Mesenchymal stem cell (in vitro differentiated cells and primary cell): ENCODE measurements at regions not wholly inside any gene's neighbourhood (a gene's known extent, or its start where the extent isn't known, plus 50 kb on each side); places are given as distances from the start of the nearest gene placed in this dataset.
"Not testable (repeated sequence)": the region's sequence is repeated elsewhere in the genome, so short reads cannot be mapped to it uniquely, and the experiment has no call there.

Experiments
- DNase-seq: peaks from one replicate; pipeline ENCODE4 v3.0.0-alpha.2; 2013
- H2AFZ ChIP-seq: one replicate; pipeline ENCODE4 v1.6.1; 2013; ENCODE audit warnings: low read depth, mild to moderate bottlenecking, control low read depth, inconsistent platforms, low read length, moderate library complexity
- H2AK5ac ChIP-seq: 2 replicates; pipeline ENCODE4 v1.6.1; 2013; ENCODE audit warnings: low read length, moderate library complexity, mild to moderate bottlenecking, inconsistent platforms; ENCODE audit not compliant: severe bottlenecking
- H2BK120ac ChIP-seq: one replicate; pipeline ENCODE4 v1.6.1; 2013; ENCODE audit warnings: low read depth, mild to moderate bottlenecking, inconsistent platforms, low read length, moderate library complexity
- H2BK12ac ChIP-seq, 2 experiments: one replicate each; pipeline ENCODE4 v1.6.1; 2013; ENCODE audit warnings: inconsistent platforms in 2 of 2, low read length in 2 of 2, mild to moderate bottlenecking in 2 of 2, moderate library complexity in 2 of 2, control low read depth in 1 of 2
- H2BK15ac ChIP-seq: one replicate; pipeline ENCODE4 v1.6.1; 2013; ENCODE audit warnings: mild to moderate bottlenecking, low read depth, inconsistent platforms; ENCODE audit not compliant: poor library complexity, severe bottlenecking
- H2BK5ac ChIP-seq: 2 replicates; pipeline ENCODE4 v1.6.1; 2013; ENCODE audit warnings: low read depth, mild to moderate bottlenecking, low read length, control low read depth, inconsistent platforms; ENCODE audit not compliant: poor library complexity, severe bottlenecking
- H3K14ac ChIP-seq, 2 experiments: one replicate each; pipeline ENCODE4 v1.6.1; 2013; ENCODE audit warnings: inconsistent platforms in 2 of 2, low read length in 2 of 2, control low read depth in 1 of 2, mild to moderate bottlenecking in 1 of 2, moderate library complexity in 1 of 2
- H3K18ac ChIP-seq, 2 experiments: one replicate each; pipeline ENCODE4 v1.6.1; 2013; ENCODE audit warnings: inconsistent platforms in 2 of 2, low read length in 2 of 2, control low read depth in 1 of 2, low read depth in 1 of 2, mild to moderate bottlenecking in 1 of 2
- H3K23ac ChIP-seq, 2 experiments: one replicate each; pipeline ENCODE4 v1.6.1; 2013; ENCODE audit warnings: inconsistent platforms in 2 of 2, low read length in 2 of 2, mild to moderate bottlenecking in 2 of 2, moderate library complexity in 2 of 2, control low read depth in 1 of 2
- H3K27ac ChIP-seq: 2 replicates; pipeline ENCODE4 v1.5.1; 2013; ENCODE audit warnings: mild to moderate bottlenecking, moderate library complexity, low read length, control low read depth, inconsistent platforms; ENCODE audit not compliant: poor library complexity, severe bottlenecking
- H3K27me3 ChIP-seq, 2 experiments: 2 replicates each; pipeline versions ENCODE4 v1.6.1 to v1.7.0; 2013; ENCODE audit warnings: low read length in 2 of 2, mild to moderate bottlenecking in 2 of 2, moderate library complexity in 2 of 2, control low read depth in 1 of 2, inconsistent platforms in 1 of 2; ENCODE audit not compliant: control insufficient read depth in 1 of 2, insufficient read depth in 1 of 2
- H3K36me3 ChIP-seq, 2 experiments: 2 replicates each; pipeline versions ENCODE4 v1.6.1 to v1.7.0; 2013; ENCODE audit warnings: low read length in 2 of 2, control low read depth in 1 of 2, inconsistent platforms in 1 of 2, low read depth in 1 of 2, mild to moderate bottlenecking in 1 of 2; ENCODE audit not compliant: insufficient read depth in 2 of 2, control insufficient read depth in 1 of 2
- H3K4ac ChIP-seq, 2 experiments: one replicate each; pipeline ENCODE4 v1.6.1; 2013; ENCODE audit warnings: inconsistent platforms in 2 of 2, low read length in 2 of 2, mild to moderate bottlenecking in 2 of 2, moderate library complexity in 2 of 2, control low read depth in 1 of 2, low read depth in 1 of 2
- H3K4me1 ChIP-seq: 2 replicates; pipeline ENCODE4 v1.6.1; 2013; ENCODE audit warnings: low read depth, low read length, control low read depth; ENCODE audit not compliant: control insufficient read depth, insufficient read depth
- H3K4me2 ChIP-seq: 2 replicates; pipeline ENCODE4 v1.6.1; 2013; ENCODE audit warnings: low read length, mild to moderate bottlenecking, inconsistent platforms; ENCODE audit not compliant: poor library complexity, severe bottlenecking
- H3K4me3 ChIP-seq, 2 experiments: 2 replicates each; pipeline versions ENCODE4 v1.5.1 to v1.7.0; 2013; ENCODE audit warnings: low read length in 2 of 2, mild to moderate bottlenecking in 2 of 2, control low read depth in 1 of 2, low read depth in 1 of 2; ENCODE audit not compliant: insufficient read depth in 1 of 2
- H3K79me1 ChIP-seq: replicated peaks from 2 replicates; pipeline ENCODE4 v1.6.1; 2013; ENCODE audit warnings: mild to moderate bottlenecking, control low read depth, low read length, inconsistent platforms; ENCODE audit not compliant: poor library complexity, severe bottlenecking
- H3K9ac ChIP-seq: 2 replicates; pipeline ENCODE4 v1.7.0; 2013; ENCODE audit warnings: mild to moderate bottlenecking, low read length, moderate library complexity
- H3K9me3 ChIP-seq: 2 replicates; pipeline ENCODE4 v1.7.0; 2013; ENCODE audit warnings: mild to moderate bottlenecking, low read length; ENCODE audit not compliant: control insufficient read depth
- H4K8ac ChIP-seq: one replicate; pipeline ENCODE4 v1.6.1; 2013; ENCODE audit warnings: inconsistent platforms, mild to moderate bottlenecking, low read length, moderate library complexity
- H4K91ac ChIP-seq: one replicate; pipeline ENCODE4 v1.6.1; 2013; ENCODE audit warnings: mild to moderate bottlenecking, low read length, inconsistent platforms
- WGBS: methylation state at CpG from one replicate; pipeline ENCODE4 v1.1.7; 2013; ENCODE audit warnings: mixed read lengths; 5-methylcytosine and 5-hydroxymethylcytosine counted together

- Histone ChIP-seq H2BK5ac (no peak overlapping the region), H2AK5ac (no peak overlapping the region), H2AFZ (no peak overlapping the region), H3K27ac (no peak overlapping the region), H3K18ac (no peak overlapping the region), H4K91ac (no peak overlapping the region), H3K4ac (no peak overlapping the region), H3K36me3 (no peaks in the 10 kb centered on the region), H3K27me3 (no peaks in the 10 kb centered on the region), H2BK12ac (no peak overlapping the region), H3K9ac (no peak overlapping the region), H3K23ac (no peak overlapping the region), H2BK15ac (no peak overlapping the region), H3K4me2 (no peak overlapping the region), H3K79me1 (no peaks in the 10 kb centered on the region), H3K14ac (no peak overlapping the region), H4K8ac (no peak overlapping the region), H3K9me3 (no peaks in the 10 kb centered on the region), H3K4me1 (no peaks in the 10 kb centered on the region), H3K4me3 (no peak overlapping the region), H2BK120ac (no peak overlapping the region)
- WGBS = 69% methylated on average over 4 of the region's 5 CpGs
- DNase-seq = no peak
Observed at GRCh38 chr7:49099587-49100326, 175.4 kb downstream of the CDC14C start.

GRCh38 chr7:49100908-49101740 lies 176.8 kb downstream of the CDC14C start:
- H2BK120ac ChIP-seq, H4K91ac ChIP-seq, H3K36me3 ChIP-seq, H3K4me2 ChIP-seq, H3K23ac ChIP-seq, H3K27ac ChIP-seq, H3K27me3 ChIP-seq, H2AK5ac ChIP-seq, DNase-seq, H3K14ac ChIP-seq, H2AFZ ChIP-seq, H3K4ac ChIP-seq, H2BK12ac ChIP-seq, H4K8ac ChIP-seq, H3K4me3 ChIP-seq, H3K9ac ChIP-seq, H3K9me3 ChIP-seq, H3K4me1 ChIP-seq, H3K79me1 ChIP-seq, H2BK15ac ChIP-seq, H3K18ac ChIP-seq, H2BK5ac ChIP-seq: not testable (repeated sequence)
- 14% methylated on average over 7 of the region's 8 CpGs for WGBS

- no CpG with 5 or more reads among the region's 1 CpG for WGBS
Observed at GRCh38 chr7:49102411-49102810, 178.1 kb downstream of the CDC14C start.

GRCh38 chr7:49111706-49112105 lies 187.4 kb downstream of the CDC14C start:
- H2BK5ac ChIP-seq = no peak overlapping the region
- no peak overlapping the region for H4K8ac ChIP-seq
- H3K79me1 ChIP-seq = no peaks in the 10 kb centered on the region
- no peak overlapping the region for H3K23ac ChIP-seq
- no peak overlapping the region for H2AFZ ChIP-seq
- no peaks in the 10 kb centered on the region for H3K36me3 ChIP-seq
- H3K18ac ChIP-seq = no peak overlapping the region
- DNase-seq = no peak
- H3K4me2 ChIP-seq = no peak overlapping the region
- H2BK12ac ChIP-seq = no peak overlapping the region
- no peak overlapping the region for H2BK15ac ChIP-seq
- no CpG with 5 or more reads among the region's 1 CpG for WGBS
- no peaks in the 10 kb centered on the region for H3K9me3 ChIP-seq
- H3K27ac ChIP-seq = no peak overlapping the region
- no peak overlapping the region for H3K14ac ChIP-seq
- no peak overlapping the region for H3K9ac ChIP-seq
- H3K27me3 ChIP-seq = no peaks in the 10 kb centered on the region
- no peak overlapping the region for H3K4me3 ChIP-seq
- no peak overlapping the region for H2AK5ac ChIP-seq
- no peak overlapping the region for H3K4ac ChIP-seq
- H3K4me1 ChIP-seq = no peaks in the 10 kb centered on the region
- H2BK120ac ChIP-seq = no peak overlapping the region
- no peak overlapping the region for H4K91ac ChIP-seq

More at GRCh38 chr7:49102411-49102810, 178.1 kb downstream of the CDC14C start:
- no peak overlapping the region for H3K4ac ChIP-seq
- H3K4me1 ChIP-seq = no peaks in the 10 kb centered on the region
- no peak overlapping the region for H3K4me2 ChIP-seq
- no peaks in the 10 kb centered on the region for H3K36me3 ChIP-seq
- H3K23ac ChIP-seq = no peak overlapping the region
- H3K27ac ChIP-seq = no peak overlapping the region
- DNase-seq = no peak
- H3K27me3 ChIP-seq = no peaks in the 10 kb centered on the region
- H3K9ac ChIP-seq = no peak overlapping the region
- no peak overlapping the region for H3K4me3 ChIP-seq
- no peak overlapping the region for H2BK5ac ChIP-seq
- no peak overlapping the region for H4K8ac ChIP-seq
- H4K91ac ChIP-seq = no peak overlapping the region
- no peak overlapping the region for H2AK5ac ChIP-seq
- no peak overlapping the region for H3K14ac ChIP-seq
- no peak overlapping the region for H2BK120ac ChIP-seq
- no peak overlapping the region for H3K18ac ChIP-seq
- no peaks in the 10 kb centered on the region for H3K9me3 ChIP-seq
- H3K79me1 ChIP-seq = no peaks in the 10 kb centered on the region
- H2BK15ac ChIP-seq = no peak overlapping the region
- H2AFZ ChIP-seq = no peak overlapping the region
- no peak overlapping the region for H2BK12ac ChIP-seq
